K562 (cell line): ENCODE measurements at regions not wholly inside any gene's neighbourhood (a gene's known extent, or its start where the extent isn't known, plus 50 kb on each side); places are given as distances from the start of the nearest gene placed in this dataset.

ENCODE experiments used
- ATAC-seq: fragments of 200-7000 bp; cut with Tn5 transposase; 3 replicates; pipeline ENCODE4 v1.9.1; 2020; ENCODE audit warnings: moderate library complexity
- BruUV-seq: library from RNA; stranded (reverse); fragments of 400-500 nt; replicated peaks from 2 replicates; lab custom pipeline; 2021; lab: Mats Ljungman, UMichigan
- CTCF ChIA-PET: fragments of 300-600 bp; formaldehyde crosslinking; extraction: SDS; loops from one replicate; lab custom pipeline; 2021; ENCODE audit warnings: low intra/inter-chr PET ratio; lab: Yijun Ruan, JAX
- POLR2A ChIA-PET: fragments of 300-600, 350-650 bp; sonication (Branson Sonifier 250); formaldehyde crosslinking; extraction: SDS; loops from one replicate; lab custom pipeline; 2021; ENCODE audit warnings: antibody characterized with exemption, inconsistent platforms; lab: Yijun Ruan, JAX
- DNase-seq, 4 experiments: peaks; one replicate each; pipeline versions ENCODE4 v3.0.0 to v3.0.0-alpha.2; 2011 to 2018; ENCODE audit warnings: low spot score in 3 of 4, mixed read lengths in 3 of 4; ENCODE audit errors: extremely low read depth in 1 of 4
- FAIRE-seq: peaks from 2 replicates; lab custom pipeline; 2011; peaks lifted over from hg19 to GRCh38; lab: Jason Lieb, UNC
- H2AFZ ChIP-seq: 2 replicates; pipeline ENCODE4 v1.6.0; 2011; ENCODE audit warnings: low read depth, low read length, control low read depth, inconsistent platforms
- H3K27ac ChIP-seq: fragments of 200-600 bp; 3 replicates; pipeline ENCODE4 v1.8.0; 2011; ENCODE audit warnings: low read depth, mild to moderate bottlenecking, control low read depth, inconsistent platforms, low read length, moderate library complexity, mixed read lengths; ENCODE audit errors: extremely low read depth
- H3K27me3 ChIP-seq, 2 experiments: fragments of 300-600 bp in 1 of 2; 2 replicates in 1 of 2; 3 replicates in 1 of 2; pipeline versions ENCODE4 v1.6.0 to v1.8.0; 2011; ENCODE audit warnings: inconsistent platforms in 2 of 2, low read length in 2 of 2, mild to moderate bottlenecking in 1 of 2, mixed read lengths in 1 of 2, moderate library complexity in 1 of 2; ENCODE audit not compliant: control insufficient read depth in 2 of 2, insufficient read depth in 2 of 2
- H3K36me3 ChIP-seq: fragments of 300-600 bp; 3 replicates; pipeline ENCODE4 v1.8.0; 2011; ENCODE audit warnings: mild to moderate bottlenecking, low read length, inconsistent platforms; ENCODE audit not compliant: control insufficient read depth, insufficient read depth
- H3K4me1 ChIP-seq, 2 experiments: fragments of 200-600 bp in 1 of 2; replicated peaks in 1 of 2; 2 replicates in 1 of 2; 3 replicates in 1 of 2; pipeline versions ENCODE4 v1.5.1 to v1.8.0; 2011; ENCODE audit warnings: inconsistent platforms in 2 of 2, low read length in 2 of 2, mild to moderate bottlenecking in 1 of 2, mixed read lengths in 1 of 2, moderate library complexity in 1 of 2; ENCODE audit not compliant: control insufficient read depth in 2 of 2, insufficient read depth in 2 of 2
- H3K4me2 ChIP-seq: 2 replicates; pipeline ENCODE4 v1.6.1; 2011; ENCODE audit warnings: low read length, control low read depth, inconsistent platforms, mixed read lengths; ENCODE audit not compliant: insufficient read depth
- H3K4me3 ChIP-seq: fragments of 200-600 bp; sonication (generic), shearing (Covaris generic); 2 replicates; pipeline ENCODE4 v1.5.1; 2016; ENCODE audit warnings: control low read depth, inconsistent platforms
- H3K79me2 ChIP-seq: fragments of 200-600 bp; 3 replicates; pipeline ENCODE4 v1.8.0; 2011; ENCODE audit warnings: low read length, inconsistent platforms; ENCODE audit not compliant: control insufficient read depth, insufficient read depth
- H3K9ac ChIP-seq, 2 experiments: 2 replicates each; pipeline versions ENCODE4 v1.6.0 to v1.6.1; 2011; ENCODE audit warnings: low read depth in 2 of 2, low read length in 2 of 2, control low read depth in 1 of 2, inconsistent platforms in 1 of 2, mild to moderate bottlenecking in 1 of 2, mixed read lengths in 1 of 2; ENCODE audit not compliant: insufficient read depth in 1 of 2
- H3K9me1 ChIP-seq: one replicate; pipeline ENCODE4 v1.6.0; 2011; ENCODE audit warnings: inconsistent platforms, mild to moderate bottlenecking, low read length, moderate library complexity; ENCODE audit not compliant: control insufficient read depth, insufficient read depth
- H3K9me3 ChIP-seq: replicated peaks from 2 replicates; pipeline ENCODE4 v1.5.1; 2011; ENCODE audit warnings: low read depth, low read length, inconsistent platforms; ENCODE audit not compliant: control insufficient read depth, insufficient read depth
- H4K20me1 ChIP-seq: replicated peaks from 2 replicates; pipeline ENCODE4 v1.6.1; 2011; ENCODE audit warnings: low read length, inconsistent platforms, mixed read lengths; ENCODE audit not compliant: control insufficient read depth, insufficient read depth
- CBX1 ChIP-seq: sonication (generic); IDR thresholded peaks from 2 replicates; pipeline ENCODE4 v1.6.1; 2016; ENCODE audit warnings: antibody characterized with exemption, low read depth, mild to moderate bottlenecking
- CBX3 ChIP-seq, 2 experiments: IDR thresholded peaks; 1 replicate in 1 of 2; 2 replicates in 1 of 2; pipeline ENCODE4 v1.6.1; 2012; ENCODE audit warnings: inconsistent platforms in 2 of 2, low read length in 2 of 2, borderline replicate concordance in 1 of 2, control low read depth in 1 of 2
- CHD4 ChIP-seq: fragments of 200-600 bp; sonication (generic); IDR thresholded peaks from 3 replicates; pipeline ENCODE4 v1.6.1; 2012; ENCODE audit warnings: low read depth, mild to moderate bottlenecking, mixed read lengths, low read length, inconsistent platforms; ENCODE audit not compliant: insufficient read depth, insufficient replicate concordance, poor library complexity, severe bottlenecking
- GATAD2B ChIP-seq: fragments of 450-650 bp; IDR thresholded peaks from 2 replicates; pipeline ENCODE4 v1.6.1; 2017; ENCODE audit warnings: mild to moderate bottlenecking, borderline replicate concordance
- SMC3 ChIP-seq: conservative IDR thresholded peaks from 2 replicates; pipeline ENCODE4 v1.6.1; 2011; ENCODE audit warnings: low read depth, low read length, improper control_type of control experiment; ENCODE audit not compliant: insufficient read depth
- in situ Hi-C: fragments of 300-500 bp; cut with MboI; formaldehyde crosslinking; loops from 4 replicates; pipeline ENCODE4 v1.15.0; 2018; ENCODE audit warnings: inconsistent platforms, mixed read lengths
- intact Hi-C: fragments of 100-400 bp; cut with micrococcal nuclease; formaldehyde crosslinking; loops from 2 replicates; pipeline ENCODE4 v1.14.2; 2022
- TF ChIP-seq, protein P1 (sequence below): fragments of 250-450 bp; sonication (Bioruptor Pico); IDR thresholded peaks from 2 replicates; pipeline ENCODE4 v1.5.0; 2021; ENCODE audit warnings: mild to moderate bottlenecking, moderate library complexity
- TF ChIP-seq, protein P2 (sequence below): IDR thresholded peaks from 2 replicates; pipeline ENCODE4 v1.6.1; 2016; ENCODE audit warnings: missing genetic modification characterization, missing compliant biosample characterization
- TF ChIP-seq, protein P3 (sequence below): sonication (generic); formaldehyde crosslinking; IDR thresholded peaks from 2 replicates; pipeline ENCODE4 v1.8.0; 2023; ENCODE audit warnings: mild to moderate bottlenecking, missing genetic modification reagents

GRCh38 chr5:4212981-4213819 is 617.6 kb downstream of the IRX1 start (continued):
- TF ChIP-seq, protein P1, sequence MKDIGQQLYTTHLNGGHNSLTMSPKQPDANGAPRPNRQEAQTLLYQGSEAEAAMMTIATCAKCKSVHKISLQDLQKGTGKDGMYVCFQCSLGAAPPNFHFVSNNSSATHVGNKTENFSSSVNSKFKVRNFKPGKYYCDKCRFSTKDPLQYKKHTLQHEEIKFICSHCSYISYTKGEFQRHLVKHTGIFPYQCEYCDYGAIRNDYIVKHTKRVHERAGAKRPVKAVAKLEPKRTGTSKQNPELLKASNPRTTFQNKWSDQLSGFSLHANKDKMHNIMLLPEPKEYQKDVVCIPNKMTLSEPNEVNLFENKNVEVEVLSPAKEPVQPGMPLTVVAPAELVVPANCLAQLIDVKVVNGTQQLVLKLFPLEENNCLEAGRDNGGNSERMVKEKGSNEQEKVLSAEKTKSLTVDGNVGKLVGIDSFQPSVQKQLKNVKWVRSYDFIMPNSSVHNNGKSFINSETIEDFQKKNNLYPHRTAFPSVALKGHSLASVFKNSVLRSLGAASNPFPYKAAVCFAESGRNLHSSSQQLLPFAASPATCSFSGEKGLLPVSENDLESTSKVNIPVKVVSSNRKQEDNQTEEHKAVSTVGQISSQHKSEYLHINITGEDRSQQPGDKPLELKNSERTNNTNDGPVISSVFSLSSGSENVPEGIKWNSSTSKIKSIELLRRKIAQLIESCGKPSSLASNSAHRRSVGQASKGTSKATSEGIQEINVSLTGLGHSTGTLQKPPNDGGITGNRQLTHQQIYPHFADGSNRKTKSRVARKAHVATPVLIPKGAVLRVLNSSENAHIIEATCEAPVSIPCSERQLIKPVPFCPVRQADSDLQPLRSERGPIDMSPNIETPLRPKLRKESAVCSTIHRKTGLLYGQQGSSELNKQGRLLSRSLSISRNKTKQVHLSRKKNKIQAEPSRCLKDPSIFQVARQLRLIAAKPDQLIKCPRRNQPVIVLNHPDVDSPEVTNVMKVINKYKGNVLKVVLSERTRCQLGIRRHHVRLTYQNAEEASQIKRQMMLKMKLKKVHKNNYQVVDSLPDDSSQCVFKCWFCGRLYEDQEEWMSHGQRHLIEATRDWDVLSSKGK (CRISPR knock-in tag) = no peak
- TF ChIP-seq CBX1 (no peak), CBX3 (IDR thresholded peaks at IDR 0.05; ENCODE audit: borderline replicate concordance in 1 of 2, low read length in 2 of 2) (no peak), CHD4 (no peak), SMC3 (no peak)
- TF ChIP-seq, all 486 proteins: peak for 0

DNA sequence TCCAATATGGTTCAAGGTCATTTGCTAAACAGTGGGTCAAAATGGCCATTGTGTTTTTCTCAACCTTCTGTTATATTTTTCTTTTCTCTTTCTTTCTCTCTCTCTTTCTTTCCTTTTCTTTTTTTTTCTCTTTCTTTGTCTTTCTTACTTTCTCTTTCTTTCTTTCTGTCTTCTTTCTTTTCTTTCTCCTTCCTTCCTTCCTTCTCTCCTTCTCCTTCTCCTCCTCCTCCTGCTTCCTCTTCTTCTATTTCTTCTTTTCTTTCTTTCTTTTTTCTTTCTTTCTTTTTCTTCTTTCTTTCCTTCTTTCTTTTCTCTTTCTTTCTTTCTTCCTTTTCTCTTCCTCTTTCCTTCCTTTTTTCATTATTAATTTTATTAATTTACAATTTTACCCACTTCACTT is 619.5 kb downstream of the IRX1 start:
- H3K4me1 ChIP-seq = no peaks in the 10 kb centered on the region
- no peak for FAIRE-seq
- in situ Hi-C loops = loop anchor here (10.0 kb wide), 1 partner anchor 1960 kb away; no protein-coding TSS in a partner anchor
- no peaks in the 10 kb centered on the region for H3K79me2 ChIP-seq
- CTCF ChIA-PET = no interaction called here
- POLR2A ChIA-PET = no interaction called here
- H3K4me3 ChIP-seq = no peak overlapping the region
- H3K27me3 ChIP-seq = no peaks in the 10 kb centered on the region
- intact Hi-C loops = no loop called here
- H3K9me1 ChIP-seq = no peaks in the 10 kb centered on the region
- no peak for DNase-seq
- no peak for ATAC-seq
- H3K36me3 ChIP-seq = no peaks in the 10 kb centered on the region
- H3K4me2 ChIP-seq = no peak overlapping the region
- no peak overlapping the region for H2AFZ ChIP-seq
- no TSS peak for BruUV-seq
- TF ChIP-seq, protein P2, sequence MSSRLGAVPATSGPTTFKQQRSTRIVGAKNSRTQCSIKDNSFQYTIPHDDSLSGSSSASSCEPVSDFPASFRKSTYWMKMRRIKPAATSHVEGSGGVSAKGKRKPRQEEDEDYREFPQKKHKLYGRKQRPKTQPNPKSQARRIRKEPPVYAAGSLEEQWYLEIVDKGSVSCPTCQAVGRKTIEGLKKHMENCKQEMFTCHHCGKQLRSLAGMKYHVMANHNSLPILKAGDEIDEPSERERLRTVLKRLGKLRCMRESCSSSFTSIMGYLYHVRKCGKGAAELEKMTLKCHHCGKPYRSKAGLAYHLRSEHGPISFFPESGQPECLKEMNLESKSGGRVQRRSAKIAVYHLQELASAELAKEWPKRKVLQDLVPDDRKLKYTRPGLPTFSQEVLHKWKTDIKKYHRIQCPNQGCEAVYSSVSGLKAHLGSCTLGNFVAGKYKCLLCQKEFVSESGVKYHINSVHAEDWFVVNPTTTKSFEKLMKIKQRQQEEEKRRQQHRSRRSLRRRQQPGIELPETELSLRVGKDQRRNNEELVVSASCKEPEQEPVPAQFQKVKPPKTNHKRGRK = peak; percentile 79
- TF ChIP-seq, protein P3, sequence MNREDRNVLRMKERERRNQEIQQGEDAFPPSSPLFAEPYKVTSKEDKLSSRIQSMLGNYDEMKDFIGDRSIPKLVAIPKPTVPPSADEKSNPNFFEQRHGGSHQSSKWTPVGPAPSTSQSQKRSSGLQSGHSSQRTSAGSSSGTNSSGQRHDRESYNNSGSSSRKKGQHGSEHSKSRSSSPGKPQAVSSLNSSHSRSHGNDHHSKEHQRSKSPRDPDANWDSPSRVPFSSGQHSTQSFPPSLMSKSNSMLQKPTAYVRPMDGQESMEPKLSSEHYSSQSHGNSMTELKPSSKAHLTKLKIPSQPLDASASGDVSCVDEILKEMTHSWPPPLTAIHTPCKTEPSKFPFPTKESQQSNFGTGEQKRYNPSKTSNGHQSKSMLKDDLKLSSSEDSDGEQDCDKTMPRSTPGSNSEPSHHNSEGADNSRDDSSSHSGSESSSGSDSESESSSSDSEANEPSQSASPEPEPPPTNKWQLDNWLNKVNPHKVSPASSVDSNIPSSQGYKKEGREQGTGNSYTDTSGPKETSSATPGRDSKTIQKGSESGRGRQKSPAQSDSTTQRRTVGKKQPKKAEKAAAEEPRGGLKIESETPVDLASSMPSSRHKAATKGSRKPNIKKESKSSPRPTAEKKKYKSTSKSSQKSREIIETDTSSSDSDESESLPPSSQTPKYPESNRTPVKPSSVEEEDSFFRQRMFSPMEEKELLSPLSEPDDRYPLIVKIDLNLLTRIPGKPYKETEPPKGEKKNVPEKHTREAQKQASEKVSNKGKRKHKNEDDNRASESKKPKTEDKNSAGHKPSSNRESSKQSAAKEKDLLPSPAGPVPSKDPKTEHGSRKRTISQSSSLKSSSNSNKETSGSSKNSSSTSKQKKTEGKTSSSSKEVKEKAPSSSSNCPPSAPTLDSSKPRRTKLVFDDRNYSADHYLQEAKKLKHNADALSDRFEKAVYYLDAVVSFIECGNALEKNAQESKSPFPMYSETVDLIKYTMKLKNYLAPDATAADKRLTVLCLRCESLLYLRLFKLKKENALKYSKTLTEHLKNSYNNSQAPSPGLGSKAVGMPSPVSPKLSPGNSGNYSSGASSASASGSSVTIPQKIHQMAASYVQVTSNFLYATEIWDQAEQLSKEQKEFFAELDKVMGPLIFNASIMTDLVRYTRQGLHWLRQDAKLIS (CRISPR knock-in tag) = no peak
- no peak for TF ChIP-seq GATAD2B
- H3K9me3 ChIP-seq = no peaks in the 10 kb centered on the region; the same call in 1 of the 2 replicates
- no peaks in the 10 kb centered on the region for H4K20me1 ChIP-seq
- H3K27ac ChIP-seq = no peak overlapping the region
- no peak overlapping the region for H3K9ac ChIP-seq
